ENCODE measurements at regions not wholly inside any gene's neighbourhood (a gene's known extent, or its start where the extent isn't known, plus 50 kb on each side); places are given as distances from the start of the nearest gene placed in this dataset.
"Not testable (repeated sequence)": the region's sequence is repeated elsewhere in the genome, so short reads cannot be mapped to it uniquely, and the experiment has no call there.

- Histone ChIP-seq H3K4me3 (no peak overlapping the region), H3K27me3 (replicated peaks) (no peaks in the 10 kb centered on the region), H3K27ac (no peak overlapping the region), H3K4me1 (replicated peaks) (no peaks in the 10 kb centered on the region), H3K9me3 (replicated peaks) (no peaks in the 10 kb centered on the region), H3K36me3 (no peaks in the 10 kb centered on the region)
- DNase-seq (ENCODE audit: low read depth in 1 of 2, low spot score in 2 of 2): no peak
Measured at GRCh38 chr5:82561797-82562196, 283.6 kb upstream of the RPS23 start.

GRCh38 chr5:82560969-82561368, 282.8 kb upstream of the RPS23 start:
- Histone ChIP-seq H3K27ac (no peak overlapping the region), H3K36me3 (no peaks in the 10 kb centered on the region), H3K27me3 (replicated peaks) (no peaks in the 10 kb centered on the region), H3K4me3 (no peak overlapping the region), H3K9me3 (replicated peaks) (no peaks in the 10 kb centered on the region), H3K4me1 (replicated peaks) (no peaks in the 10 kb centered on the region)
- DNase-seq (ENCODE audit: low read depth in 1 of 2, low spot score in 2 of 2): no peak

GRCh38 chr5:82560561-82560960, 282.4 kb upstream of the RPS23 start:
- no peak overlapping the region for H3K4me3 ChIP-seq
- no peaks in the 10 kb centered on the region for H3K4me1 ChIP-seq (replicated peaks)
- DNase-seq (ENCODE audit: low read depth in 1 of 2, low spot score in 2 of 2): no peak
- no peak overlapping the region for H3K27ac ChIP-seq
- H3K27me3 ChIP-seq (replicated peaks): no peaks in the 10 kb centered on the region
- no peaks in the 10 kb centered on the region for H3K9me3 ChIP-seq (replicated peaks)
- H3K36me3 ChIP-seq: no peaks in the 10 kb centered on the region

GRCh38 chr5:82551840-82552385, 273.8 kb upstream of the RPS23 start:
- no peak for DNase-seq (ENCODE audit: low read depth in 1 of 2, low spot score in 2 of 2)
- Histone ChIP-seq H3K36me3 (no peaks in the 10 kb centered on the region), H3K4me1 (replicated peaks) (no peaks in the 10 kb centered on the region), H3K27ac (no peak overlapping the region), H3K27me3 (replicated peaks) (no peaks in the 10 kb centered on the region; the same call in 1 of the 2 replicates), H3K4me3 (no peak overlapping the region), H3K9me3 (replicated peaks) (no peaks in the 10 kb centered on the region)

- H3K4me1 ChIP-seq (replicated peaks): no peaks in the 10 kb centered on the region
- H3K9me3 ChIP-seq (replicated peaks): no peaks in the 10 kb centered on the region
- H3K27ac ChIP-seq: no peak overlapping the region
- H3K4me3 ChIP-seq: no peak overlapping the region
- no peaks in the 10 kb centered on the region; the same call in 1 of the 2 replicates for H3K27me3 ChIP-seq (replicated peaks)
- H3K36me3 ChIP-seq: no peaks in the 10 kb centered on the region
- DNase-seq (ENCODE audit: low read depth in 1 of 2, low spot score in 2 of 2): no peak
Measured at GRCh38 chr5:82551192-82551591, 273.0 kb upstream of the RPS23 start.

- H3K9me3 ChIP-seq (replicated peaks): no peaks in the 10 kb centered on the region
- H3K4me3 ChIP-seq: no peak overlapping the region
- H3K36me3 ChIP-seq: no peaks in the 10 kb centered on the region
- no peak overlapping the region for H3K27ac ChIP-seq
- H3K4me1 ChIP-seq (replicated peaks): no peaks in the 10 kb centered on the region
- H3K27me3 ChIP-seq (replicated peaks): no peaks in the 10 kb centered on the region; the same call in 1 of the 2 replicates
- no peak for DNase-seq (ENCODE audit: low read depth in 1 of 2, low spot score in 2 of 2)
Measured at GRCh38 chr5:82549263-82549662, 271.1 kb upstream of the RPS23 start.

- Histone ChIP-seq H3K36me3 (no peaks in the 10 kb centered on the region), H3K27me3 (replicated peaks) (no peaks in the 10 kb centered on the region), H3K9me3 (replicated peaks) (no peaks in the 10 kb centered on the region), H3K4me1 (replicated peaks) (no peaks in the 10 kb centered on the region), H3K27ac (no peak overlapping the region), H3K4me3 (no peak overlapping the region)
- DNase-seq (ENCODE audit: low read depth in 1 of 2, low spot score in 2 of 2): no peak
Measured at GRCh38 chr5:82544004-82544403, 265.9 kb upstream of the RPS23 start.

- H3K4me1 ChIP-seq (replicated peaks): no peaks in the 10 kb centered on the region
- DNase-seq (ENCODE audit: low read depth in 1 of 2, low spot score in 2 of 2): no peak
- no peaks in the 10 kb centered on the region for H3K27me3 ChIP-seq (replicated peaks)
- H3K27ac ChIP-seq: no peak overlapping the region
- H3K9me3 ChIP-seq (replicated peaks): no peaks in the 10 kb centered on the region; the same call in 1 of the 2 replicates
- H3K4me3 ChIP-seq: no peak overlapping the region
- H3K36me3 ChIP-seq: no peaks in the 10 kb centered on the region
Measured at GRCh38 chr5:82540301-82540700, 262.1 kb upstream of the RPS23 start.

- H3K4me3 ChIP-seq: no peak overlapping the region
- no peaks in the 10 kb centered on the region for H3K4me1 ChIP-seq (replicated peaks)
- no peak overlapping the region for H3K27ac ChIP-seq
- H3K27me3 ChIP-seq (replicated peaks): no peaks in the 10 kb centered on the region
- H3K9me3 ChIP-seq (replicated peaks): no peaks in the 10 kb centered on the region; the same call in 1 of the 2 replicates
- DNase-seq (ENCODE audit: low read depth in 1 of 2, low spot score in 2 of 2): no peak
- H3K36me3 ChIP-seq: no peaks in the 10 kb centered on the region
Measured at GRCh38 chr5:82538339-82539034, 260.3 kb upstream of the RPS23 start.

- Histone ChIP-seq H3K9me3 (replicated peaks) (no peaks in the 10 kb centered on the region; the same call in 1 of the 2 replicates), H3K27ac (no peak overlapping the region), H3K27me3 (replicated peaks) (no peaks in the 10 kb centered on the region), H3K4me1 (replicated peaks) (no peaks in the 10 kb centered on the region), H3K4me3 (no peak overlapping the region), H3K36me3 (no peaks in the 10 kb centered on the region)
- DNase-seq (ENCODE audit: low read depth in 1 of 2, low spot score in 2 of 2): no peak
Measured at GRCh38 chr5:82537687-82538306, 259.6 kb upstream of the RPS23 start.

- H3K27ac ChIP-seq: no peak overlapping the region
- H3K9me3 ChIP-seq (replicated peaks): no peaks in the 10 kb centered on the region; the same call in none of the 2 replicates
- no peak for DNase-seq (ENCODE audit: low read depth in 1 of 2, low spot score in 2 of 2)
- H3K4me3 ChIP-seq: no peak overlapping the region
- no peaks in the 10 kb centered on the region for H3K4me1 ChIP-seq (replicated peaks)
- no peaks in the 10 kb centered on the region for H3K27me3 ChIP-seq (replicated peaks)
- H3K36me3 ChIP-seq: no peaks in the 10 kb centered on the region
Measured at GRCh38 chr5:82534986-82535385, 256.8 kb upstream of the RPS23 start.

- not testable (repeated sequence) for H3K9me3 ChIP-seq (replicated peaks); DNase-seq (ENCODE audit: low read depth in 1 of 2, low spot score in 2 of 2); H3K36me3 ChIP-seq; H3K27ac ChIP-seq; H3K4me3 ChIP-seq; H3K27me3 ChIP-seq (replicated peaks); H3K4me1 ChIP-seq (replicated peaks)
Measured at GRCh38 chr5:82532075-82532474, 253.9 kb upstream of the RPS23 start.

- Histone ChIP-seq H3K27ac (no peak overlapping the region), H3K27me3 (replicated peaks) (no peaks in the 10 kb centered on the region), H3K4me1 (replicated peaks) (no peaks in the 10 kb centered on the region), H3K9me3 (replicated peaks) (no peaks in the 10 kb centered on the region), H3K36me3 (no peaks in the 10 kb centered on the region), H3K4me3 (no peak overlapping the region)
- no peak for DNase-seq (ENCODE audit: low read depth in 1 of 2, low spot score in 2 of 2)
Measured at GRCh38 chr5:82526540-82526939, 248.4 kb upstream of the RPS23 start.

- H3K27me3 ChIP-seq (replicated peaks): no peaks in the 10 kb centered on the region
- H3K36me3 ChIP-seq: no peaks in the 10 kb centered on the region
- DNase-seq (ENCODE audit: low read depth in 1 of 2, low spot score in 2 of 2): no peak
- H3K9me3 ChIP-seq (replicated peaks): no peaks in the 10 kb centered on the region
- H3K4me3 ChIP-seq: no peak overlapping the region
- no peaks in the 10 kb centered on the region for H3K4me1 ChIP-seq (replicated peaks)
- H3K27ac ChIP-seq: no peak overlapping the region
Measured at GRCh38 chr5:82525626-82526025, 247.5 kb upstream of the RPS23 start.

All from SJSA1 (cell line).